GM12865 (cell line): ENCODE measurements at regions not wholly inside any gene's neighbourhood (a gene's known extent, or its start where the extent isn't known, plus 50 kb on each side); places are given as distances from the start of the nearest gene placed in this dataset.

Source experiments
- DNase-seq: peaks from one replicate; pipeline ENCODE4 v3.0.0; 2010; ENCODE audit warnings: low read depth
- H3K4me3 ChIP-seq: 2 replicates; pipeline ENCODE4 v1.5.1; 2011; ENCODE audit warnings: mild to moderate bottlenecking, low read depth, low read length, control low read depth
- CTCF ChIP-seq: IDR thresholded peaks from 2 replicates; pipeline ENCODE4 v1.5.1; 2011; ENCODE audit warnings: low read length, control low read depth, low read depth, inconsistent platforms; ENCODE audit not compliant: insufficient read depth; ENCODE audit errors: missing control alignments

- H3K4me3 ChIP-seq: no peak overlapping the region
- DNase-seq: no peak
- TF ChIP-seq CTCF: no peak
Measured at GRCh38 chr16:19940195-19940594, 55.5 kb upstream of the GPRC5B start.

DNA sequence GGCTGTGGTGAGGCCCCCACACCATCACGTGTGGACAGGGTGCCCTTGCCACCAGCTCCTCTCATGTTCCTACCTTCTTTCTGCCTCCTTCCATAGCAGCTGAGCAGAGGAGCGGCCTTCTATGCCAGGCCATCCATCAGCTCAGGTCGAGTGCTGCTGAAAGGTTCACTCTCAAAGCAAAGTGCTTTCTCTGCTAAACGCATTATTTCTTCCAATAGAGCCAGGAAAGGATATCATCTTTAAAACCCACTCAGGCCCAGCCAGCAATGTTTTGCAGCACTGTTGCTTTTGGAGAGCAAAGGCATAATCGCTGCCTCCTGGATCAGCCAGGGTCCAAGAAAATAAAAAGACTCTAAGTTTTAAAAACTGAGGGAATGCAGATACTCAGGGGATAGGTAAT, 54.9 kb upstream of the GPRC5B start:
- H3K4me3 ChIP-seq: no peak overlapping the region
- DNase-seq: no peak
- no peak for TF ChIP-seq CTCF

DNA sequence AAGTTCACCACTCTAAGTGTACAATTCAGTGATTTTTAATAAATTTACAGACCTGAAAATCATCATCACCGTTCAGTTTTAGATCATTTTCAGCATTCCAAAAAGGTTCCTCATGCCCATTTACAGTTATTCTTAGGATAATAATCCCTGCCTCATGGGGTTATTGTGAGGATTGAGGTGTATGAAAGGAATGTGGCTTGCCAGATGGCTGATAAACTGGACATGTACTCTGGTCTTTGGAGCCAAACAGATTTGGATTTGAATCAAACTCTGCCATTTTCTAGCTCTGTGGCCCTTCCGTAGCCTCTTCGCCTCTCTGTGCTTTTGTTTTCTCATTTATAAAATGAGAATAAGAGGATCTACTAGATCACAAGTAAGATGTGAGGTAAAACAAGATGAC, 53.9 kb upstream of the GPRC5B start:
- H3K4me3 ChIP-seq: no peak overlapping the region
- TF ChIP-seq CTCF: no peak
- no peak for DNase-seq

GRCh38 chr16:19936441-19936840, 51.8 kb upstream of the GPRC5B start:
- DNase-seq: no peak
- TF ChIP-seq CTCF: no peak
- H3K4me3 ChIP-seq: no peak overlapping the region

DNA sequence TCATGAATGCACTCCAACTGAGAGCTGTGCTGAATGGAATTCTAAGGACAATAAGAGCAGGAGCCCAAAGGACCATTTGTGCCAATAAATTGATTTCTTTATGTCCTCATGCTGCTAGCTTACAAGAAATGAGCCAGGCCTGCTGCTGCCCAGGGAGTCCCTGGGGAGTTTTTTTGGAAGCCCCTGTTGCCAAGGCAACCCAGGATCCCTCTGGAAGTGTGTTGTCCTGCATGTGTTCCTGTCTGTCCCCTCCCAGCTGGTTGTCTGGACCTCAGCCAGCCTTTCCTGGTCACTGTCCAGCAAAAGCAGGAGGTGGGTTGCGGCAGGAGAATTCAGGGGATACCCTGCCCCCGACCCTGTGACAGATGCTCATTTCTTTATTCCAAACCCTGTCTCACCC, 51.0 kb upstream of the GPRC5B start:
- TF ChIP-seq CTCF: no peak
- no peak overlapping the region for H3K4me3 ChIP-seq
- DNase-seq: no peak
